ENCODE measurements at regions not wholly inside any gene's neighbourhood (a gene's known extent, or its start where the extent isn't known, plus 50 kb on each side); places are given as distances from the start of the nearest gene placed in this dataset.

GRCh38 chr20:63122626-63123025, 93.3 kb downstream of the YTHDF1 start:
- no peak overlapping the region for H3K27ac Mint-ChIP-seq
- H3K9me3 Mint-ChIP-seq: no peaks in the 10 kb centered on the region
- no peak for TF ChIP-seq CTCF (IDR thresholded peaks at IDR 0.05; ENCODE audit: unreplicated experiment in 3 of 3)
- H3K4me3 Mint-ChIP-seq: no peak overlapping the region
- H3K36me3 Mint-ChIP-seq (ENCODE audit: low read depth): no peaks in the 10 kb centered on the region
- peaks cover 28% of the 10 kb centered on the region for H3K27me3 Mint-ChIP-seq (ENCODE audit: low read depth)
- no peaks in the 10 kb centered on the region for H3K4me1 Mint-ChIP-seq

GRCh38 chr20:63121749-63122405, 94.1 kb downstream of the YTHDF1 start:
- Mint-ChIP-seq H3K27ac (no peak overlapping the region), H3K27me3 (ENCODE audit: low read depth) (peaks cover 35% of the 10 kb centered on the region)

GRCh38 chr20:63121246-63121645, 94.7 kb downstream of the YTHDF1 start:
- H3K27ac Mint-ChIP-seq: no peak overlapping the region
- H3K4me3 Mint-ChIP-seq: no peak overlapping the region
- no peaks in the 10 kb centered on the region for H3K4me1 Mint-ChIP-seq
- peaks cover 41% of the 10 kb centered on the region for H3K27me3 Mint-ChIP-seq (ENCODE audit: low read depth)
- no peaks in the 10 kb centered on the region for H3K36me3 Mint-ChIP-seq (ENCODE audit: low read depth)
- no peak for TF ChIP-seq CTCF (IDR thresholded peaks at IDR 0.05; ENCODE audit: unreplicated experiment in 3 of 3)
- H3K9me3 Mint-ChIP-seq: no peaks in the 10 kb centered on the region

More at GRCh38 chr20:63121749-63122405, 94.1 kb downstream of the YTHDF1 start:
- H3K4me3 Mint-ChIP-seq: no peak overlapping the region
- H3K4me1 Mint-ChIP-seq: no peaks in the 10 kb centered on the region
- H3K36me3 Mint-ChIP-seq (ENCODE audit: low read depth): no peaks in the 10 kb centered on the region
- TF ChIP-seq CTCF (IDR thresholded peaks at IDR 0.05; ENCODE audit: unreplicated experiment in 3 of 3): no peak
- H3K9me3 Mint-ChIP-seq: no peaks in the 10 kb centered on the region

- no peaks in the 10 kb centered on the region for H3K9me3 Mint-ChIP-seq
- no peak overlapping the region for H3K27ac Mint-ChIP-seq
- no peaks in the 10 kb centered on the region for H3K36me3 Mint-ChIP-seq (ENCODE audit: low read depth)
- H3K4me3 Mint-ChIP-seq: no peak overlapping the region
- TF ChIP-seq CTCF (IDR thresholded peaks at IDR 0.05; ENCODE audit: unreplicated experiment in 3 of 3): no peak
- peaks cover 46% of the 10 kb centered on the region for H3K27me3 Mint-ChIP-seq (ENCODE audit: low read depth)
- H3K4me1 Mint-ChIP-seq: no peaks in the 10 kb centered on the region
These were observed 95.2 kb downstream of the YTHDF1 start for GRCh38 chr20:63120808-63121090.

GRCh38 chr20:63119963-63120807, 95.7 kb downstream of the YTHDF1 start:
- TF ChIP-seq CTCF (IDR thresholded peaks at IDR 0.05; ENCODE audit: unreplicated experiment in 3 of 3): no peak
- no peaks in the 10 kb centered on the region for H3K36me3 Mint-ChIP-seq (ENCODE audit: low read depth)
- peaks cover 51% of the 10 kb centered on the region for H3K27me3 Mint-ChIP-seq (ENCODE audit: low read depth)
- H3K4me3 Mint-ChIP-seq: no peak overlapping the region
- H3K9me3 Mint-ChIP-seq: no peaks in the 10 kb centered on the region
- no peaks in the 10 kb centered on the region for H3K4me1 Mint-ChIP-seq
- no peak overlapping the region for H3K27ac Mint-ChIP-seq
